Endothelial cell of hepatic sinusoid (primary cell): ENCODE measurements at regions not wholly inside any gene's neighbourhood (a gene's known extent, or its start where the extent isn't known, plus 50 kb on each side); places are given as distances from the start of the nearest gene placed in this dataset.

Experiments used
- in situ Hi-C: cut with HindIII; loops from 2 replicates; pipeline ENCODE4 v1.10.0; 2017; ENCODE audit warnings: low sequenced_read_pairs

DNA sequence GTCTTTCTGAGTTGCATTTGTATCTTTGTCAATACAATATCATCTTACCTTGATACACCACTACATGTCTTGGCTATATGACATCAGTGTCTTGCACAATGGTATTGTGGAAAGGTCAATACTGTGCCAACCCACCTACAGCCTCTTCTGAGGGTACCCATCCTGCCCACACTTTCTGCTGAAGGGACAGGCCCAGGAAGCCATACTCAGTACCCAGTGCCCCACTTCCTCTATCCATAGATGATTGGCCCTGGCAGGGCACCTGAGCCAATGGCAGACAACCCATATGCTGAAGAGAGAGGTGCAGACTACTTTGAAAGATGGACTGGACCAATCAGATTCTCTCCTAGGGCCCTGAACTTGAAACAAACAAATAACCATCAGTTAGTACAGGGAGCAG is 152.0 kb upstream of the ADO start:
- in situ Hi-C loops: no loop called here

DNA sequence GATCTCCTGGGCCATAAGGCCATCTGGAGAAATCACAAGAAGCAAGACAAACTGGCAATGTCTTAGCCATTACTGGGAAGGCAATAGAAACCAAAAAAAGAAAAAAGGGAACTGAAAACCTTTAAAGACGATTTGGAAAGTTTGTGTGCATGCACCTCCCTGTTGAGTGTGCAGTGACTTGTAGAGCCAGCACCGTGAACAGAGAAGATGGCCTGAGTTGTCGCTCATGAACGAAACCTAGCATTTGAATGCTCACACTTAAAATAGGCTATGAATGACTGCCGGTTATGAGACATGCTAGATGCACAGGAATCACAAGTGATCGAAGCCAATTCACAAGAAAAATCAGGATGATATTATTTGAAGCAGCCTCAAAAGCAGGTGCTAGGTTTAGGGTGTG is 151.3 kb upstream of the ADO start:
- in situ Hi-C loops: no loop called here

DNA sequence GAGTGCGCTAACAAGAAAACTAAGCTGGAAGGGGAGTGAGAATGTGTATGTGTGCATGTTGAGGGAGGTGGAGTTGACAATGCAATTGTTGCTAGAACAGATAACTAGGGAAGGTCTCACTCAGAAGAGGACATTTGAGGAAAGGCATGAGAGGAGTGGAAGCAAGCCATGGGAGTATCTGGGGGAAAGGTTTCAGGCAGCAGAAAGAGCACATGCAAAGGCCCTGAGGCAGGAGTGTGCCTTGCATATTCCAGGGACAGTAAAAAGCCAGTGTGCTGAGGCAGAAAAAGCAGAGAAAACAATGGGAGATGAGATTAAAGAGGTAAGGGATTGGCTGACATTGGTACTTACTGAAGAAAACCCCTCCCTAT is 149.6 kb upstream of the ADO start:
- in situ Hi-C loops: no loop called here

DNA sequence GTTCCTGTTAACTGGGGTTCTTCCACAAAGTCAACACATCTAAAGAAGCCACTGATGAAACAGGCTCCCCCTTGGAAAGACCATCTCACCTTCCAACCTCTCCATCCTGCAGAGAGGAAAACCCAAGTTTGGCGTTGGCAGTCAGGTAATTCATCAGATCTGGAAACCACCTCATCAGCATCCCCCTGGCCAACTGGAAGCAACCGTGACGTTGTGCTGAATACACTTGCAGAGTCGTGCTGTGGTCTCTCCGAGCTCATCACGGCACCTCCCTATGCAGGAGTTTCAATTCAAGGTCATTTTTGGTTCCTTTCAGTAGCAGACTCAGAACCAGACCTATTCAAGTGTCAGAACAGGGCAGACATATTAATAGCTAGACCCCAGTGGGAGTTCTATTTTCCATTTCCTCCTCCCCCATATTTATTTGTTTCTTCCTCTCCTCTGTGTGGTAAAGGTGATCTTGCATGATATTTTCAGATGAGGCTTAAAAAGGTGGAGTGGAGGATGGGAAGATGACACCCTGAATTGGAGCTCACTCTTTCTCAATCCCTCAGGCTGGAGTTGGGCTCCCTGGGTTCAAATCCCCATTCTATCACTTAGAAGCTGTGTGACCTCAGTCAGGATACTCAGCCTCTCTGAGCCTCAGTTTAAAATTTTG is 149.1 kb upstream of the ADO start:
- in situ Hi-C loops: no loop called here

DNA sequence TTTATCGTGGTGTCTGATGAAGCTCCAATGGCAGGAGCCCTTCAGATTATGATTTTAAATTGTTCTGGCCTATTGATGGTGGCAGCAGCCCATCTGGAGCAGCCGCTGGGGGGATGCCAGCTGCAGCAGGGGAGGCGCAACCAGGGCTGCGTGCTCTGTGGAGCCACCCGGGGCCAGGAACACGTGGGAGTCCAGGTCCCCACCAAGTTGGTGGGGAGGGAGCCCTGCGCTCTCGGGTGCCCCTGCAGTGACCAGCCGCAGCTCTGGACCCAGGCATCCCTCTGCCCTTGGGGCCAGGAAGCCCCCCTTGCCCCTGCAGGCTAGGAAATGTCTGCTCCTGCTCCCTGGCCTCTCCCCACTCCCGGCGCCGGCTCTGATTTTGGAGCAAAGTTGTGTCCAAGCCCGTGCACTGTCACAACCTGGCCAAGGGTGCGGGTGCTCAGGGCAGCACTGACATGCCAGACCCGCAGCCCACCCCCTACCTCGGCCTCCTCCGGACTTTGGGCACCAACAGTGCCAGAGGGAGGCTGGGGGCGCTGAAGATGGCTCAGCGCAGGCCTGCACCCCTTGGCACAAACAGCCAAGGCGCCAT is 147.2 kb upstream of the ADO start:
- in situ Hi-C loops: no loop called here

DNA sequence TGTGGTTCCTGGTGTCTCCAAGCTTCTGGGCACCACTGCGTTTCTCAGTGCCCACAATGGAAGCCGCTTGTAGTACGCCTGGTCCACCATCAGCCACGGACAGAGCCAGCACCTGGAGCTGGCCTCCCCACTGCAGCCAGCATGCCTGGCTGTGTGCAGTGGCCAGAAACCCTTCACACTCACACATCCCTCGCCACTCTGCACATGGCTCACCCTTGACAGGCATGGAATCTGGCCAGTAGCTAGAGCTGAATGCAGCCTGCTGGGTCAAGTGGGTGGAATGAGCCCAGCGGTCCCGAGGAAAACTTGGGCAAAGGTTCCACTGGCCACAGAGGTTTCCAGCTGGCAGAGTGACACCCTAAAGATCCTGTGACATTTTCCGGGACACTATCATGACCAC is 146.0 kb upstream of the ADO start:
- in situ Hi-C loops: no loop called here

DNA sequence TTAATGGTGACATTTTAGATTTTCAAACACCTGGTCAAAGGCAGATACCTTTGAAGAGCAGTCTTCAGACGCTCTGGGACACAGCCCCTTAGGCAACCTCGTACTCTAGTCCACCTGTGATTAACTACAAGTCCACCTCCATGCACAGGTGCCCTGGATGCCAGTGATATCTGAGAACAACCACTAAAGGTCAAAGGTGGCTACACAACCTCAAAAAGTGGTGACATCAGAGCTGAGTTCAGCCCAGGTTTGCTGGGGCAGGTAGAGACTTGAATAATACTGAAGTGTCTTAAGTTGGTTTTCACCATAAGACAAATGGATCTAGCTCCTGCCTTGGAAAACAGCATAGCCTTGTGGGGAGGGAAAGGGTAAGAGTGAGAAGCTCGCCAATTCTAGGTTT is 143.4 kb upstream of the ADO start:
- in situ Hi-C loops: no loop called here

DNA sequence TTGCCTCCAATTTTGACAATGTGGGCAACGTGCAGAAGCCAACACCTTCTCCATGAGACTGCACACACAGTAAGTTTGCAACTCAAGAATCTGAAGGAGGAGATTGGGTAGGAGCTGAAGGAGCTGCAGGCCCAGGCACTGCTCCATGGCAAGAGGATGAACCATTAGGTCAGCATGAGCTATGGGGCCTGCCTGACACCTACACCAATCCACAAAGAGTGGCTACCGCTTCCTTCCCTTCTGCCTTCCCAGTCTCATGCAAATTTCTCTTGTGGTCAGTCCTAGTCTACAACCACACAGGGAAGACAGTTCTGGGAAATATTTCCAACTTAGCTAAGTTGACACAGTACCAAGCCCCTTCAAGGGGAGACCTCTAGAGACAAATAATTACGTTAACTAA is 142.0 kb upstream of the ADO start:
- in situ Hi-C loops: no loop called here

DNA sequence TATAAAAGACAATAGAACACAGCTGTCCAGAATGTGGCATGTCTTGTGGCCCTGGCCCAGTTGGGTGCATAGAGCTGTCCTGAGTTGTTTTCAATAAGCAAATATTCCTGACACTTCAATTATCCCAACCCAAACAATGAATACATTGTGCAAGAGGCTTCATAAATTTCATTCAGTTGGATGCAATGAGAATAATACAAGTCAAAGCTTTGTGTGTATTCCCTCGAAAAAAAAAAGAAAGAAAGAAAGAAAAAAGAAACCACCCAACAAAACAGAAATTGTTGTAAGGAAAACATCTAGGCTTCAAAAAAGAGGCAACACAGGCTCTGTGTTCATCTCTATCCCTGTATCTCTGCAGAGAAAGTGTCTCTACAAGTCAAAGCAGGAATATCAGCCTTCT is 138.7 kb upstream of the ADO start:
- in situ Hi-C loops: no loop called here

DNA sequence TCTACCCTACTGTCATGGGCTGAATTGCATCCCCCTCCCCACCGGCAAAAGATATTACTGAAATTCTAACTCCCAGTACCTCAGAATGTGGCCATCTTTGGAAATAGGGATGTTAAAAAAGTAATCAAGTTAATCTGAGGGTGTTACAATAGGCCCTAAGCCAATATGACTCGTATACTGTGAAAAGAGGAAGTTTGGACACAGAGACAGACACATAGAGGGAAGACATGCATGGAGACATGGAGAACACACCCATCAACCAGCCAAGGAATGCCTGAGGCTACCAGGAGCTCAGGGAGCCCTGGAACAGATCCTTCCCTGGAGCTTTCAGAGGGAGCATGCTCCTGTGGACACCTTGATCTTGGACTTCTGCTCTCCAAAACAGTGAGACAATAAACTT is 138.2 kb upstream of the ADO start:
- in situ Hi-C loops: no loop called here

DNA sequence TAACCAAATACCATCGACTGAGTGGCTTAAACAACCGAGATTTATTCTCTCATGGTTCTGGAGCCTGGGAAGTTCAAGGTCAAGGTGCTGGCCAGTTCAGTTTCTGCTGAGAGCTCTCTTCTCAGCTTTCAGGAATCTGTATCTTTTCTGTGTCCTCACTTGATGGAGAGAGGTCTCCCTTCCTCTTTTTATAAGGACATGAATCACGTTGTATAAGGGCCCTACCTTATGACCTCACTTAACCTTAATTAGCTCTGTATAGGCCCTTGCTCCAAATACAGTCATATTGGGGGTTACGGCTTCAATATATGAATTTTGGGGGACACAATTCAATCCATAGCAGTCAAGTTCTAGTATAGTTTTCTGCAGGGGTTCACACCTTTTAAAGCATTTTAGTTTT is 135.2 kb upstream of the ADO start:
- in situ Hi-C loops: no loop called here

DNA sequence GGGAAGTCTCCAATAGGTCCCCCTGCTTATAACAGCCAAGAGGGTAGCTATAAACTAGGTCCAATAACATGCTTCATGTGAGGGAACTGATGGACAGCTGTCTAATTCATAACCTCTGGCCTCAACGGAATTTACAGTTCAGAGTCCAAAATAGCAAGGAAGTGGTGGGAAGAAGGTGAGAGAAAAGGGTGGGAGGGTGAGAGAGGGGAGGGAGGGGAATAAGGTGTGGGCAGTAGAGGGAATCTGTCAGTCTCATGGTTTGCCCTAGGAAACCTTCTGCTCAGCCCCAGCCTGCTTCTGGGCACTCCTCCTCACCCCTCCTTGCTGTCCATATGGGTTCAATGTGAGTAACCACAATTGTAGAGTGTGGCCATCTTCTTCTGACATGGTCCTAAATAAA is 133.4 kb upstream of the ADO start:
- in situ Hi-C loops: no loop called here

DNA sequence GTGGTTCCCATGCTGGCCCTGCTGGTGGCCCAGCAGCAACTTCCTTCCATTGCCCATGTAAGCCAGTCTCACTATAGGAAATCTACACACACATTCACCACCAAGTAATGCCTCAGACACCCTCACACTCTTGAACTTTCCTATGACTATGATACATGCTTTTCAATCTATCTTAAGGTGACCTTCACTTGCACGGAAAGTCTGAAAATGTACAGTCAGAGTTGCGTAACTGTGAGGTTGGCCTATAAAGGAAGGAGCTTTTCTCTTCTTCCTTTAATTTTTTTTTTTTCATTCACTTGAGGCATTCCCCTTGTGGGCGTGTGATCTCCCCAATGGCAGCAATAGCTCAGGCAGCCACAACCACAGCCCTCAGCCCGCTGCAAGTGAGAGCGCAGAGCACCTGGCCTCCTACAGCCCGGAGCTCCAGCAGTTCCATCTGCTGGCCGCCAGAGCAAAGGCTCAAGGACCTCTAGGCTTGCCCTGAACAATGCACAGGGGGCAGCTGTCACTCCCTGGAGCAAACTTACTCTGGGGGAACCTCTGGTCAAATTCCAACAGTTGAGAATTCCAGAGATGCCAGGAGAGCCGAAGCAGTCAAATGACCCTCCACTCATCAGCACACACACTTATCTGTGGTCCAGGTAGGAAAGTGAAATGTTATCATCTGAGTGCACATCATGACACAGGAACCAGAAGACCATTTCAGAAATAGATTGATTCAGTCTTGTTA is 123.1 kb upstream of the ADO start:
- in situ Hi-C loops: no loop called here

DNA sequence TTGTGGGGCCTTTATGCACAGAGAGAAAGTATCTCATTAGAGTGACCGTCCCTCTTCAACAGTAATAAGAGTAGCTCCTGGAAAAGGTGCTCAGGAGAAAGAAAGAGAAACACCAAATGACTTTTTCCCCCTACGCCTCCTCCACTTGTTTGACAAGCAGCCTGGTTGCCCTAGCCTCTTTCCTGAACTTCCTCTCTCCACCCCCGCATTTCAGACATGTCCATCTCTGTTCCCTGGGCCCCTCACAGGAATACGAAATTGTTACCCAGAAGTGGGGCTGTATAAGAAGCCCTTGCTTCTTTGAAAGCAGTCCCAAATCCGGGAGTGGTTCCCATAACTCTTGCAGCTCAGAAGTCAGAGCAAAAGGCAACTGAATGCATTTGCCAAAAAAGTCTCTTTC is 119.6 kb upstream of the ADO start:
- in situ Hi-C loops: no loop called here

DNA sequence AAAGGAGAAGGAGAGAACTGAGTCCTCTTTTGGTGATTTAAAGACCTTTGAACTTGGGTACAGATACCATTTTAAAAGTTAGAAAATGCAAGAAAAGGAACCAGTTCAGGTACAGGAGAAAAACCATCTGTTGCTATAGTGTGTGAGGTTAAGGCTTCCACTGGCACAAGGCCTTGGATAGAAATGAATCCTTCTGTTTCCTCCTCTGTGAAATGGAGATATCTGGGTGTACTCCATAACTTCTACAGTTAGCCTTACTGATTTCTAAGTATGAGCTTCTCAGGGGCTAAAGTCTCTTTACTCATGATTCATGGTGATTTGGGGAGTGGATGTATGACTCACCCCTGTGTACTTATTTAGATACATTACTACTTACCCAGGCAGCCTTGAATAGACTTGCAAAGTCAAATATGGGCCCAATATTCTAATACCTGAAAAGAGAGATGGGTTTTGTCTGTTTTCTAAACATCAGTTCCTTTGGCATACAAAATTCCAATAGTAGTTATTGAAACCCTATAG is 117.2 kb upstream of the ADO start:
- in situ Hi-C loops: no loop called here

DNA sequence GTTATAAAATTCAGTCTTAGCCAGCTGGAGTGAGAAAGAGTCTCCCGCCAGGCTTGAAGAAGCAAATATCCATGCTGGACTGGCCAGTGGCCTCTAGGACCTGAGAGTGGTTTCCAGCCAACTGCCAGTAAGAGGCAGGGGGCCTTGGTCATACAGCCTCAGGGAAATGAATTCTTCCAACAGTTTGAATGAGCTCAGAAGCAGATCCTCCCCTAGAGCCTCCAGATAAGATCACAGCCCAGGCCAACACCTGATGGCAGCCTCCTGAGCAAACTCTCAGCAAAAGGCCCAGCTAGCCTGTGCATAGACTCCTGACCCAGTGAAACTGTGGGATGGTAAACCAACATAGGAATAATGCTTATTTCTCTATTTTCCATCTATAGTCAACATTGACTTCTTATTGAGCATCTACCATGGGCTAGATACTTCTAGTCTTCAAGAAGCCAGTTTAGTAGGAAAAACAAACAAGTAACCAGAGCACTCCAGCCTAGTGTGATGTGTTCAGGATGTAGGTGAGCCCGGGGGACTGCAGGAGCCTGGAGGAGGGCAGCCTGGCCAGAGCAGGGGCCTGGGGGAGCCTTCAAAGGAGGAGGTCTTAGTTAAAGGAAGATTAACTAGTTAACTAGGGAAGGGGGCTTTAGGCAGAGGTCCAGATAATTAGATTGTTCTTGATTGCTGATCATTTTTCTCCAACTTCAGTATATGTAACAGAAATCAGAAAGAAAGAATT is 115.4 kb upstream of the ADO start:
- in situ Hi-C loops: no loop called here

DNA sequence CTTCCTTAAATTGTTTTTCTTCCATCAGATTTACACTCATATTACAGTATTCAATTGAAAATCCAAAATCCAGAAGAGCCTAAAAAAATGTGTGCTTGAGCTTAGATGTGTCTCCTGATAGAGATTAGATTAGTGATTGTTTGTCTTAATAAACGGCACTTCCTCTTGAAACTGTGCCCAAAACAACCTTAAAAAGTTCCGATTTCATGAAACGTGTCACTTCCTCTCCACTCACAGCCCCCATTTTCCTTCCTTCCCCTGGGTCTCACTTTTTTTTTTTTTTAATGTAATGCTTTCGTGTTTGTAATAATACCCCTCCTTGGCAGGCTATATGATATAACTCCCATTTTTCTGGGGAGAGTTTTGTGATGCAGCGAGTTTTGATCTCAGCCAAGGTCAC is 114.8 kb upstream of the ADO start:
- in situ Hi-C loops: no loop called here

DNA sequence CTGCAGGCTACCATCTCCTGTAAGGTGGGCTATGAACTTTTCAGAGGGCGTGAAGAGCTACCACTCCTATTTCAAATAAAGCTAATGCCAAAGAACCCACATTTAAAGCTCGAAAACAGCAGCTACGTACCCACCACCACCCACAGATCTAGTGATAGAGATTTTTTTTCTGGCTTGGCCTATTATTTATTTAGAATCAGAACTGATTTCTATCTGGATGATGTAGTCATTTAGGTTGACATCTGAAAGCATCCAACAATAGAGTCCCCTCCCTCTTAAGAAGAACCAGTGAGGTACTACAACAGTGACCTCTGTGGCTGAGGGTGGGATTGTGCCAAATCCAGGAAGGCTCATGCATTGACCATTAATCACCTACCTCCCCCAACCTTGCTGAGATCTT is 113.8 kb upstream of the ADO start:
- in situ Hi-C loops: no loop called here

DNA sequence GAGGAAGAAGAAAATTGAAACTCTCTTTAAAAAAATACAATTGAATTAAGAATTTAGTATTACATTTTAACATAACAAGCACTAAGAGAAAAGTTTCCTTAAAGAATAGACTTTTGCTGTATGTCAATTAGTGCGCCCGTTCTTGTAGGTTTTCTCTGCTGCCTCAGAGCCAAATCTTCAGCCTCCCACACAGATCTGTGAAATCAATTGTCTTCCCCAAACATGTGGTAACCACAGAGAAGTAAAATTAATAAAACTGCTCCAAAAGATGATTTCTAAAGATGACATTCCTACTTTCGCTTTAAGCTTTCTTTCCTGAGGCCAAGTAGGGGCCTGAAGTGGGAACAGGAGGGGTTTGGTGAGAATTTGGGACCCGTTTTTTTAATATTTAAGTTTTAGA is 113.2 kb upstream of the ADO start:
- in situ Hi-C loops: no loop called here

DNA sequence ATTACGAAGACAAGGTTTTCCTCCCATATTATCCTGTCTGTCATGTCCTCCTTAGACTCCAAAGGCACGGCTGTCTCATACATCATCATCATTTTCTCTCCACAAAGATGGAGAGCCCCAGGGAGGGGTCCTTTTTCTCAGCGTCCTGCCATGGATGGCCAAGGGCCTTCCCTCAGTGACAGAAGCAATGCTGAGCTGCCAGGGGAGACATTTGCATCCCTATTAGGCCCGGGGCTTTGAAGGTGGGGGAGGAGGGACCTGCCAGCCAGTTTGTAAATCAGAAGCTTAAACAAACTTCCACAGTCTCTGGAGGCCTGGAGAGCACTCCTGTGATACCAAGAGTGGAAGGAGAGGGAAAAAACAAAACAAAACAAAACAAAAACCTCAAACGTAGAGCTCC is 112.4 kb upstream of the ADO start:
- in situ Hi-C loops: no loop called here

DNA sequence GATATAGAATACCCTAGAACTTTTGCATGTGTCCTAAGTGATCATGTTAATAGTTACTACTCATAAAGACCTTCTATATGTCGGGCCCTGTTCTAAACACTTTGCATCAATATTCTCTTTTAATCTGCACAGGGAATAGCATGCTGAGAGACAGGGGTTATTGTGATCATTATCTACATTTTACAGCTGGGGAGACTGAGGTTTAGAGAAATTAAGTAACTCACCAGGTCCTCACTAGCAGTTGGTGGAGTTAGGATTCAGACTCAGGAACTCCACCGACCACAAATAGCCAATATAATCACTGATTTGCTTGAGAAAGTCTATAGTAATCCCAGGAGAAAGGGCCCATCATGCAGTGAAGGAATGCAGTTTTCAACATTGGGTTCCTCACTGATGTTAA is 111.2 kb upstream of the ADO start:
- in situ Hi-C loops: no loop called here
